Activated CD8-positive, alpha-beta memory T cell treated with anti-CD3 and anti-CD28 coated beads, Interleukin-2, amount 50 U/mL, for 1 hour (primary cell): ENCODE measurements at regions not wholly inside any gene's neighbourhood (a gene's known extent, or its start where the extent isn't known, plus 50 kb on each side); places are given as distances from the start of the nearest gene placed in this dataset.
"Not testable (repeated sequence)": the region's sequence is repeated elsewhere in the genome, so short reads cannot be mapped to it uniquely, and the experiment has no call there.

Source experiments
- DNase-seq: peaks from one replicate; pipeline ENCODE4 v3.0.0-alpha.2; 2020; ENCODE audit errors: extremely low read depth

- no peak for DNase-seq
Observed at GRCh38 chr10:11667756-11668155, 56.3 kb upstream of the USP6NL start.

- no peak for DNase-seq
Observed at GRCh38 chr10:11663763-11664555, 52.5 kb upstream of the USP6NL start.

GRCh38 chr10:11663126-11663515 lies 51.7 kb upstream of the USP6NL start:
- DNase-seq: not testable (repeated sequence)

DNA sequence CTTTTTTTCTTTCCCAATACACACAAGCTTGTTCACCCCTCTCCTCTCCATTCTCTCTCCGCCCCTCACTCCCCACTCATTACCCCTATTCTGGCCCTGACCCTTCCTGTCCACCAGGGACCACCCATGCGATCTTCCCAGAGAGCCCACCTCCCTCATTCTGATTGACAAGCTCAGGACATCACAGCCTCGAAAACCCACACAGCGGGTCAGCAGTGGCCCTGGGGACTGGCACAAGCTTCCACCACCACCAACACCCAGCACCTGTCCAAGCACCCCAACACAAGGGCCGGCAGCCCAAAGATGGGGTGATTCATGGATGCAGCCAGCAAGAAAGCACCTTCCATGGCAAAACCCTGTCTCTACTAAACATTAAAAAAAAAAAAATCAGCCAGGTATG lies 50.0 kb upstream of the USP6NL start:
- no peak for DNase-seq
